ENCODE measurements at regions not wholly inside any gene's neighbourhood (a gene's known extent, or its start where the extent isn't known, plus 50 kb on each side); places are given as distances from the start of the nearest gene placed in this dataset.
"Not testable (repeated sequence)": the region's sequence is repeated elsewhere in the genome, so short reads cannot be mapped to it uniquely, and the experiment has no call there.

- H3K27ac Mint-ChIP-seq, result no peak overlapping the region
- no peak overlapping the region for H3K4me3 Mint-ChIP-seq
- H3K27me3 Mint-ChIP-seq (ENCODE audit: low read depth), result no peaks in the 10 kb centered on the region
- H3K9me3 Mint-ChIP-seq, result no peaks in the 10 kb centered on the region
- no peaks in the 10 kb centered on the region for H3K36me3 Mint-ChIP-seq (ENCODE audit: low read depth)
- no peaks in the 10 kb centered on the region for H3K4me1 Mint-ChIP-seq (ENCODE audit: low read depth)
Measured at GRCh38 chr2:182541268-182541667, 114.4 kb upstream of the PDE1A start.

- H3K4me3 Mint-ChIP-seq, result no peak overlapping the region
- no peaks in the 10 kb centered on the region for H3K36me3 Mint-ChIP-seq (ENCODE audit: low read depth)
- no peak overlapping the region for H3K27ac Mint-ChIP-seq
- no peaks in the 10 kb centered on the region for H3K9me3 Mint-ChIP-seq
- H3K4me1 Mint-ChIP-seq (ENCODE audit: low read depth), result no peaks in the 10 kb centered on the region
- no peaks in the 10 kb centered on the region for H3K27me3 Mint-ChIP-seq (ENCODE audit: low read depth)
Measured at GRCh38 chr2:182542501-182543258, 115.8 kb upstream of the PDE1A start.

GRCh38 chr2:182543741-182544525 lies 117.1 kb upstream of the PDE1A start:
- Mint-ChIP-seq H3K9me3 (no peaks in the 10 kb centered on the region), H3K27me3 (ENCODE audit: low read depth) (no peaks in the 10 kb centered on the region), H3K4me3 (no peak overlapping the region), H3K27ac (no peak overlapping the region), H3K4me1 (ENCODE audit: low read depth) (no peaks in the 10 kb centered on the region), H3K36me3 (ENCODE audit: low read depth) (no peaks in the 10 kb centered on the region)

GRCh38 chr2:182545420-182546167 lies 118.8 kb upstream of the PDE1A start:
- Mint-ChIP-seq H3K27ac (no peak overlapping the region), H3K36me3 (ENCODE audit: low read depth) (no peaks in the 10 kb centered on the region), H3K4me1 (ENCODE audit: low read depth) (no peaks in the 10 kb centered on the region), H3K4me3 (no peak overlapping the region), H3K9me3 (no peaks in the 10 kb centered on the region), H3K27me3 (ENCODE audit: low read depth) (no peaks in the 10 kb centered on the region)

GRCh38 chr2:182548031-182548950 lies 121.5 kb upstream of the PDE1A start:
- Mint-ChIP-seq H3K36me3 (ENCODE audit: low read depth) (no peaks in the 10 kb centered on the region), H3K27ac (no peak overlapping the region), H3K27me3 (ENCODE audit: low read depth) (no peaks in the 10 kb centered on the region), H3K4me3 (no peak overlapping the region), H3K9me3 (no peaks in the 10 kb centered on the region), H3K4me1 (ENCODE audit: low read depth) (no peaks in the 10 kb centered on the region)

- Mint-ChIP-seq H3K27me3 (ENCODE audit: low read depth) (no peaks in the 10 kb centered on the region), H3K27ac (no peak overlapping the region), H3K4me1 (ENCODE audit: low read depth) (no peaks in the 10 kb centered on the region), H3K9me3 (no peaks in the 10 kb centered on the region), H3K4me3 (no peak overlapping the region), H3K36me3 (ENCODE audit: low read depth) (no peaks in the 10 kb centered on the region)
Measured at GRCh38 chr2:182550234-182550633, 123.4 kb upstream of the PDE1A start.

GRCh38 chr2:182552232-182552631 lies 125.4 kb upstream of the PDE1A start:
- H3K36me3 Mint-ChIP-seq (ENCODE audit: low read depth); H3K9me3 Mint-ChIP-seq; H3K4me3 Mint-ChIP-seq; H3K27me3 Mint-ChIP-seq (ENCODE audit: low read depth); H3K4me1 Mint-ChIP-seq (ENCODE audit: low read depth); H3K27ac Mint-ChIP-seq: not testable (repeated sequence)

GRCh38 chr2:182552785-182553184 lies 125.9 kb upstream of the PDE1A start:
- H3K4me1 Mint-ChIP-seq (ENCODE audit: low read depth); H3K4me3 Mint-ChIP-seq; H3K27ac Mint-ChIP-seq: not testable (repeated sequence)

GRCh38 chr2:182553483-182553882 lies 126.6 kb upstream of the PDE1A start:
- H3K4me3 Mint-ChIP-seq, result no peak overlapping the region
- no peaks in the 10 kb centered on the region for H3K9me3 Mint-ChIP-seq
- H3K36me3 Mint-ChIP-seq (ENCODE audit: low read depth), result no peaks in the 10 kb centered on the region
- H3K4me1 Mint-ChIP-seq (ENCODE audit: low read depth), result no peaks in the 10 kb centered on the region
- no peaks in the 10 kb centered on the region for H3K27me3 Mint-ChIP-seq (ENCODE audit: low read depth)
- no peak overlapping the region for H3K27ac Mint-ChIP-seq

More at GRCh38 chr2:182552785-182553184, 125.9 kb upstream of the PDE1A start:
- H3K36me3 Mint-ChIP-seq (ENCODE audit: low read depth); H3K27me3 Mint-ChIP-seq (ENCODE audit: low read depth); H3K9me3 Mint-ChIP-seq: not testable (repeated sequence)

GRCh38 chr2:182554950-182555349 lies 128.1 kb upstream of the PDE1A start:
- Mint-ChIP-seq H3K27ac (no peak overlapping the region), H3K36me3 (ENCODE audit: low read depth) (no peaks in the 10 kb centered on the region), H3K4me1 (ENCODE audit: low read depth) (no peaks in the 10 kb centered on the region), H3K27me3 (ENCODE audit: low read depth) (no peaks in the 10 kb centered on the region), H3K9me3 (no peaks in the 10 kb centered on the region), H3K4me3 (no peak overlapping the region)

- no peaks in the 10 kb centered on the region for H3K27me3 Mint-ChIP-seq (ENCODE audit: low read depth)
- H3K27ac Mint-ChIP-seq, result no peak overlapping the region
- no peaks in the 10 kb centered on the region for H3K36me3 Mint-ChIP-seq (ENCODE audit: low read depth)
- H3K4me1 Mint-ChIP-seq (ENCODE audit: low read depth), result no peaks in the 10 kb centered on the region
- H3K4me3 Mint-ChIP-seq, result no peak overlapping the region
- H3K9me3 Mint-ChIP-seq, result no peaks in the 10 kb centered on the region
Measured at GRCh38 chr2:182558564-182558963, 131.7 kb upstream of the PDE1A start.

GRCh38 chr2:182559623-182560022 lies 132.8 kb upstream of the PDE1A start:
- H3K4me1 Mint-ChIP-seq (ENCODE audit: low read depth), result no peaks in the 10 kb centered on the region
- H3K27me3 Mint-ChIP-seq (ENCODE audit: low read depth), result no peaks in the 10 kb centered on the region
- no peaks in the 10 kb centered on the region for H3K9me3 Mint-ChIP-seq
- H3K4me3 Mint-ChIP-seq, result no peak overlapping the region
- no peaks in the 10 kb centered on the region for H3K36me3 Mint-ChIP-seq (ENCODE audit: low read depth)
- H3K27ac Mint-ChIP-seq, result no peak overlapping the region

GRCh38 chr2:182565911-182566567 lies 139.2 kb upstream of the PDE1A start:
- Mint-ChIP-seq H3K27ac (no peak overlapping the region), H3K36me3 (ENCODE audit: low read depth) (no peaks in the 10 kb centered on the region), H3K4me1 (ENCODE audit: low read depth) (no peaks in the 10 kb centered on the region), H3K4me3 (no peak overlapping the region), H3K27me3 (ENCODE audit: low read depth) (no peaks in the 10 kb centered on the region), H3K9me3 (no peaks in the 10 kb centered on the region)

Measured in T-helper 1 cell treated with Interleukin-12 subunit alpha and Interleukin-12 subunit beta and Interleukin-4 antibody, amounts not matched to agents 30 μg/mL and 1 μg/mL, for 36 hours (primary cell).